Keratinocyte (primary cell): ENCODE measurements at regions not wholly inside any gene's neighbourhood (a gene's known extent, or its start where the extent isn't known, plus 50 kb on each side); places are given as distances from the start of the nearest gene placed in this dataset.

Experiments used
- DNase-seq: peaks from one replicate; pipeline ENCODE4 v3.0.0-alpha.2; 2011; ENCODE audit warnings: low read depth, missing footprints, low spot score
- FAIRE-seq: peaks from 2 replicates; lab custom pipeline; 2011; peaks lifted over from hg19 to GRCh38; lab: Jason Lieb, UNC
- H2AFZ ChIP-seq: 2 replicates; pipeline ENCODE4 v1.6.0; 2012; ENCODE audit warnings: low read length, control low read depth, inconsistent platforms; ENCODE audit not compliant: control insufficient read depth
- H3K27ac ChIP-seq: 2 replicates; pipeline ENCODE4 v1.5.1; 2011; ENCODE audit warnings: low read length; ENCODE audit not compliant: control insufficient read depth, insufficient read depth
- H3K27me3 ChIP-seq: 3 replicates; pipeline ENCODE4 v1.6.0; 2011; ENCODE audit warnings: low read length; ENCODE audit not compliant: control insufficient read depth, insufficient read depth; ENCODE audit errors: extremely low read depth
- H3K36me3 ChIP-seq, 2 experiments: 2 replicates in 1 of 2; 3 replicates in 1 of 2; pipeline ENCODE4 v1.5.1; 2011; ENCODE audit warnings: low read length in 2 of 2, mild to moderate bottlenecking in 1 of 2; ENCODE audit not compliant: control insufficient read depth in 2 of 2, insufficient read depth in 2 of 2; ENCODE audit errors: extremely low read depth in 1 of 2
- H3K4me1 ChIP-seq: 3 replicates; pipeline ENCODE4 v1.5.1; 2011; ENCODE audit warnings: low read length; ENCODE audit not compliant: control insufficient read depth, insufficient read depth; ENCODE audit errors: extremely low read depth
- H3K4me2 ChIP-seq: 3 replicates; pipeline ENCODE4 v1.6.0; 2011; ENCODE audit warnings: low read depth, low read length; ENCODE audit not compliant: control insufficient read depth, insufficient read depth; ENCODE audit errors: extremely low read depth
- H3K4me3 ChIP-seq, 3 experiments: fragments of 200-600 bp in 1 of 3; sonication (generic) in 1 of 3; 2 replicates in 2 of 3; 3 replicates in 1 of 3; pipeline ENCODE4 v1.5.1; 2011 to 2016; ENCODE audit warnings: low read length in 3 of 3, mild to moderate bottlenecking in 3 of 3, control low read depth in 2 of 3, inconsistent platforms in 1 of 3, low read depth in 1 of 3, mixed read lengths in 1 of 3, mixed run types in 1 of 3, moderate library complexity in 1 of 3; ENCODE audit not compliant: control insufficient read depth in 2 of 3, insufficient read depth in 2 of 3; ENCODE audit errors: extremely low read depth in 1 of 3
- H3K79me2 ChIP-seq: 2 replicates; pipeline ENCODE4 v1.6.0; 2012; ENCODE audit warnings: low read length; ENCODE audit not compliant: control insufficient read depth, insufficient read depth
- H3K9ac ChIP-seq: 3 replicates; pipeline ENCODE4 v1.6.0; 2011; ENCODE audit warnings: low read length; ENCODE audit not compliant: control insufficient read depth, insufficient read depth; ENCODE audit errors: extremely low read depth
- H3K9me1 ChIP-seq: 3 replicates; pipeline ENCODE4 v1.6.0; 2011; ENCODE audit warnings: low read length; ENCODE audit not compliant: control insufficient read depth, insufficient read depth; ENCODE audit errors: extremely low read depth
- H3K9me3 ChIP-seq: 2 replicates; pipeline ENCODE4 v1.5.1; 2012; ENCODE audit warnings: low read depth, low read length; ENCODE audit not compliant: control insufficient read depth
- H4K20me1 ChIP-seq: 3 replicates; pipeline ENCODE4 v1.6.0; 2011; ENCODE audit warnings: low read length; ENCODE audit not compliant: control insufficient read depth, insufficient read depth; ENCODE audit errors: extremely low read depth
- CTCF ChIP-seq, 3 experiments: IDR thresholded peaks in 1 of 3; conservative IDR thresholded peaks in 1 of 3; optimal IDR thresholded peaks in 1 of 3; 2 replicates in 2 of 3; 3 replicates in 1 of 3; pipeline versions ENCODE3 to v1.5.1; 2011; ENCODE audit warnings: low read length in 3 of 3, mild to moderate bottlenecking in 3 of 3, moderate library complexity in 2 of 3, control low read depth in 1 of 3, inconsistent platforms in 1 of 3; ENCODE audit not compliant: insufficient read depth in 2 of 3; ENCODE audit errors: extremely low read depth in 1 of 3
- EZH2 ChIP-seq: IDR thresholded peaks from one replicate; pipeline ENCODE4 v1.6.1; 2012; ENCODE audit warnings: inconsistent platforms, mild to moderate bottlenecking, low read length, moderate library complexity
- dilution Hi-C: fragments of 300-500 bp; cut with MboI; formaldehyde crosslinking; loops from one replicate; pipeline ENCODE4 v1.7.0; 2020; ENCODE audit warnings: low sequenced_read_pairs; ENCODE audit not compliant: extremely low pct_ligation_motif_present

DNA sequence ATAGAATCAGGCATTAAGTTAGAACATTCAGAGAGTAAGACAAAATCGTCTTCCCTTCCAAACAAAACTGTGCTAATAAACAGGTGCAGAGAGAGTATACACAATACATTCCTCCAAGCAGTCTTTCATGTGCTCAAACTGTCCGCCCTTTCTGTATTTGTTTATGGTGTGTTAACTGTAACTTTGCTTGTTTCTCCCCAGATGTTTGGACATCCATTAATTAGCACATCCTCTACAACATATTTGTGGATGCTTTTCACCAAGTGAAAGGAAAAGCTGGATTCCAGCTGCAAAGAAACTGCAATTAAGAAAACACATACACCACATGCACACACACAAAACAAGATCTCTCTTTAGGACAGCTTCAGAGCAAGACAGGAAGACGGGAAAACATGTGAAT lies 912.6 kb downstream of the NTRK3 start:
- Histone ChIP-seq H3K79me2 (no peaks in the 10 kb centered on the region), H4K20me1 (no peaks in the 10 kb centered on the region), H3K4me3 (no peak overlapping the region), H3K36me3 (no peaks in the 10 kb centered on the region), H3K9ac (no peak overlapping the region), H3K27ac (no peak overlapping the region), H3K9me3 (no peaks in the 10 kb centered on the region), H3K4me2 (no peak overlapping the region), H3K4me1 (no peaks in the 10 kb centered on the region), H3K27me3 (no peaks in the 10 kb centered on the region), H2AFZ (no peak overlapping the region), H3K9me1 (no peaks in the 10 kb centered on the region)
- no peak for TF ChIP-seq CTCF (optimal IDR thresholded peaks at IDR 0.05 in 1 of 3, IDR thresholded peaks at IDR 0.05 in 1 of 3, conservative IDR thresholded peaks at IDR 0.05 in 1 of 3; ENCODE audit: extremely low read depth in 1 of 3, insufficient read depth in 2 of 3, low read length in 3 of 3)
- DNase-seq (no peak), FAIRE-seq (no peak)
- dilution Hi-C loops = no loop called here

DNA sequence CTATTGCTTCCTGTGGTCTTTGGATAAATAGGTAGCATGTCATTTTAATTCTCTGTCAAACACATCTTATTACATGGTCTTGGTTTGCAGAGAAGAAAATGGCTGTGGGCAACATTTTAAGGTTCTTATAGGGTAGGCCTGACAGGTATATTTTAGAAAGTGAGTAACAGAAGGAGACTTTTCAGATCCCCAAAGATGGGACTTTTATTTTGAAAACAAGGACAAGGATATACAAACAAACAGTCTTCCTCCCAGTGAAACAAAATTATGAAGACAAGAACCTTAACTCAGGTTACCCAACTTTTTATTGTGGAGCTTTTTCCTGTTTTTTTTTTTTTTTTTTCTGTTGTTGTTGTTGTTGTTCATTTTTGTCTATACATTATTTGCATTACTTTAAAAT lies 916.2 kb downstream of the NTRK3 start:
- Histone ChIP-seq H3K9me1 (no peaks in the 10 kb centered on the region), H3K9me3 (no peaks in the 10 kb centered on the region), H2AFZ (no peak overlapping the region), H3K27me3 (no peaks in the 10 kb centered on the region), H3K9ac (no peak overlapping the region), H3K4me3 (no peak overlapping the region), H4K20me1 (no peaks in the 10 kb centered on the region), H3K79me2 (no peaks in the 10 kb centered on the region), H3K4me2 (no peak overlapping the region), H3K4me1 (no peaks in the 10 kb centered on the region), H3K27ac (no peak overlapping the region), H3K36me3 (no peaks in the 10 kb centered on the region)
- FAIRE-seq (no peak), DNase-seq (no peak)
- dilution Hi-C loops = no loop called here
- TF ChIP-seq CTCF (optimal IDR thresholded peaks at IDR 0.05 in 1 of 3, IDR thresholded peaks at IDR 0.05 in 1 of 3, conservative IDR thresholded peaks at IDR 0.05 in 1 of 3; ENCODE audit: extremely low read depth in 1 of 3, insufficient read depth in 2 of 3, low read length in 3 of 3) (no peak), EZH2 (no peak)
